Endodermal cell (in vitro differentiated cells): ENCODE measurements at regions not wholly inside any gene's neighbourhood (a gene's known extent, or its start where the extent isn't known, plus 50 kb on each side); places are given as distances from the start of the nearest gene placed in this dataset.

Experiments used
- DNase-seq: peaks from one replicate; pipeline ENCODE4 v3.0.0-alpha.2; 2017
- H3K27ac ChIP-seq: 2 replicates; pipeline ENCODE4 v1.5.1; 2013; ENCODE audit warnings: mild to moderate bottlenecking, low read depth, low read length, moderate library complexity
- H3K27me3 ChIP-seq: 2 replicates; pipeline ENCODE4 v1.6.1; 2013; ENCODE audit warnings: mild to moderate bottlenecking, low read length, moderate library complexity; ENCODE audit not compliant: insufficient read depth, control insufficient read depth, poor library complexity, severe bottlenecking
- H3K36me3 ChIP-seq: 2 replicates; pipeline ENCODE4 v1.7.0; 2013; ENCODE audit warnings: mild to moderate bottlenecking, low read length, moderate library complexity; ENCODE audit not compliant: control insufficient read depth, insufficient read depth
- H3K4me1 ChIP-seq: one replicate; pipeline ENCODE4 v1.7.0; 2013; ENCODE audit warnings: low read length; ENCODE audit not compliant: control insufficient read depth, insufficient read depth
- H3K4me3 ChIP-seq: 2 replicates; pipeline ENCODE4 v1.5.1; 2013; ENCODE audit warnings: mild to moderate bottlenecking, low read length, moderate library complexity
- H3K9ac ChIP-seq: 2 replicates; pipeline ENCODE4 v1.6.1; 2013; ENCODE audit warnings: mild to moderate bottlenecking, low read length, moderate library complexity; ENCODE audit not compliant: poor library complexity, severe bottlenecking; ENCODE audit errors: extremely low read depth
- H3K9me3 ChIP-seq: 2 replicates; pipeline ENCODE4 v1.6.1; 2013; ENCODE audit warnings: mild to moderate bottlenecking, low read length, moderate library complexity; ENCODE audit not compliant: control insufficient read depth
- H3K27ac Mint-ChIP-seq: 2 replicates; pipeline ENCODE4 v1.8.0; 2020; ENCODE audit warnings: mixed read lengths
- H3K27me3 Mint-ChIP-seq: 2 replicates; pipeline ENCODE4 v1.8.0; 2021; ENCODE audit warnings: mild to moderate bottlenecking, mixed read lengths; ENCODE audit not compliant: insufficient read depth
- H3K36me3 Mint-ChIP-seq: 2 replicates; pipeline ENCODE4 v1.8.0; 2020; ENCODE audit warnings: low read depth, mixed read lengths
- H3K4me1 Mint-ChIP-seq: 2 replicates; pipeline ENCODE4 v1.8.0; 2020; ENCODE audit warnings: mixed read lengths
- H3K4me3 Mint-ChIP-seq: 2 replicates; pipeline ENCODE4 v1.8.0; 2020; ENCODE audit warnings: mild to moderate bottlenecking, moderate library complexity, mixed read lengths
- H3K9me3 Mint-ChIP-seq: 2 replicates; pipeline ENCODE4 v1.8.0; 2020; ENCODE audit warnings: mild to moderate bottlenecking, mixed read lengths
- WGBS, 2 experiments: methylation state at CpG; one replicate each; pipeline versions ENCODE4 v1.1.5 to v1.1.7; 2013; ENCODE audit warnings: missing lambda C conversion rate in 2 of 2, mixed read lengths in 1 of 2; ENCODE audit not compliant: insufficient coverage in 1 of 2, insufficient read length in 1 of 2; 5-methylcytosine and 5-hydroxymethylcytosine counted together
- TF ChIP-seq, protein P1 (sequence below): fragments of 200-600 bp; sonication (generic); conservative IDR thresholded peaks from 2 replicates; pipeline ENCODE4 v1.5.0; 2021; ENCODE audit warnings: antibody characterized with exemption, mild to moderate bottlenecking

DNA sequence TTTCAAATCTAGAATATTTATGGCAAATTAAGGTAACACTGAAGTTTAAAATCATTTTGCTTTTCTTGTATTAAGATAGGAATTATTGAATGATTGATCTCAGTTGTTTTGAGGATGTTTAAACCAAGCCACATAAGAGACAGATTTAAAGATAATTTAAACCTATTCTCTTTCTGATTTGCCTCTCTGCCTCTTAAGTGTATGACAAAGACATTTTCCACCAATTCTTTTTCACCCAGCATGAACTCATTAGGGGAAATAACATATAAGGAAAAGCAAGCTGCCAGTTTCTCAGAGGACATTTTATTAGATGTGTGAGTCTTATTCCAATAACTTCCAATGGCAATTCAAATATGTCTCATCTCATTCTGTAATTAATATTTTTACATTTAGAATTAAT, 568.3 kb upstream of the MEF2C start:
- no peak overlapping the region for H3K4me3 Mint-ChIP-seq
- Histone ChIP-seq H3K9ac (no peak overlapping the region), H3K27ac (no peak overlapping the region), H3K9me3 (no peaks in the 10 kb centered on the region), H3K27me3 (peaks cover 28% of the 10 kb centered on the region), H3K4me1 (no peaks in the 10 kb centered on the region), H3K4me3 (no peak overlapping the region), H3K36me3 (no peaks in the 10 kb centered on the region)
- H3K27me3 Mint-ChIP-seq = peaks cover 23% of the 10 kb centered on the region
- no peaks in the 10 kb centered on the region for H3K36me3 Mint-ChIP-seq
- DNase-seq = no peak
- TF ChIP-seq, protein P1, sequence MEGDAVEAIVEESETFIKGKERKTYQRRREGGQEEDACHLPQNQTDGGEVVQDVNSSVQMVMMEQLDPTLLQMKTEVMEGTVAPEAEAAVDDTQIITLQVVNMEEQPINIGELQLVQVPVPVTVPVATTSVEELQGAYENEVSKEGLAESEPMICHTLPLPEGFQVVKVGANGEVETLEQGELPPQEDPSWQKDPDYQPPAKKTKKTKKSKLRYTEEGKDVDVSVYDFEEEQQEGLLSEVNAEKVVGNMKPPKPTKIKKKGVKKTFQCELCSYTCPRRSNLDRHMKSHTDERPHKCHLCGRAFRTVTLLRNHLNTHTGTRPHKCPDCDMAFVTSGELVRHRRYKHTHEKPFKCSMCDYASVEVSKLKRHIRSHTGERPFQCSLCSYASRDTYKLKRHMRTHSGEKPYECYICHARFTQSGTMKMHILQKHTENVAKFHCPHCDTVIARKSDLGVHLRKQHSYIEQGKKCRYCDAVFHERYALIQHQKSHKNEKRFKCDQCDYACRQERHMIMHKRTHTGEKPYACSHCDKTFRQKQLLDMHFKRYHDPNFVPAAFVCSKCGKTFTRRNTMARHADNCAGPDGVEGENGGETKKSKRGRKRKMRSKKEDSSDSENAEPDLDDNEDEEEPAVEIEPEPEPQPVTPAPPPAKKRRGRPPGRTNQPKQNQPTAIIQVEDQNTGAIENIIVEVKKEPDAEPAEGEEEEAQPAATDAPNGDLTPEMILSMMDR = no peak
- peaks cover 36% of the 10 kb centered on the region for H3K4me1 Mint-ChIP-seq
- H3K9me3 Mint-ChIP-seq = no peaks in the 10 kb centered on the region
- H3K27ac Mint-ChIP-seq = no peak overlapping the region

DNA sequence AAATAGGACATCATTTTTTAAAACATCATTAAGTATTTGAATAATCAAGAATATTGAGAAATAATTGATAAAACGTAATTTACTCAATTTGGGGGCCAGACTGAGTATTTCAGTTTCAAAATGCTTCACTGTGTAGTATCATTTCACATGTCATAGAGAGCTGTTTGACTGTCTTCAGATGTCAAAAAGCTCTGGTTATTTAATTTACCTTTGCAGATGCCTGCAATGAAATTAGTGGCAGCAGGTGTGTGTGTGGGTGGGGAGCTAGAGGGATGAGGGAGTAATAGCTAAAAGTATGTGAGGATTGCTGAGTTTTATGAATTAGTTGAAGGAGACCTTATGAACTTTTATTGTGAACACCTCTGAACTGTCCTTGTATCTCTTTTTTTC, 567.2 kb upstream of the MEF2C start:
- Mint-ChIP-seq H3K9me3 (no peaks in the 10 kb centered on the region), H3K4me3 (no peak overlapping the region), H3K36me3 (no peaks in the 10 kb centered on the region), H3K27me3 (peaks cover 15% of the 10 kb centered on the region), H3K4me1 (peaks cover 36% of the 10 kb centered on the region), H3K27ac (no peak overlapping the region)
- H3K4me3 ChIP-seq = no peak overlapping the region
- no peaks in the 10 kb centered on the region for H3K4me1 ChIP-seq
- TF ChIP-seq, protein P1 = no peak
- no peak overlapping the region for H3K9ac ChIP-seq
- no peaks in the 10 kb centered on the region for H3K36me3 ChIP-seq
- peaks cover 17% of the 10 kb centered on the region for H3K27me3 ChIP-seq
- H3K9me3 ChIP-seq = no peaks in the 10 kb centered on the region
- WGBS, 2 experiments = 78 to 96% methylated on average over 1 of the region's 1 CpG
- no peak for DNase-seq
- no peak overlapping the region for H3K27ac ChIP-seq

DNA sequence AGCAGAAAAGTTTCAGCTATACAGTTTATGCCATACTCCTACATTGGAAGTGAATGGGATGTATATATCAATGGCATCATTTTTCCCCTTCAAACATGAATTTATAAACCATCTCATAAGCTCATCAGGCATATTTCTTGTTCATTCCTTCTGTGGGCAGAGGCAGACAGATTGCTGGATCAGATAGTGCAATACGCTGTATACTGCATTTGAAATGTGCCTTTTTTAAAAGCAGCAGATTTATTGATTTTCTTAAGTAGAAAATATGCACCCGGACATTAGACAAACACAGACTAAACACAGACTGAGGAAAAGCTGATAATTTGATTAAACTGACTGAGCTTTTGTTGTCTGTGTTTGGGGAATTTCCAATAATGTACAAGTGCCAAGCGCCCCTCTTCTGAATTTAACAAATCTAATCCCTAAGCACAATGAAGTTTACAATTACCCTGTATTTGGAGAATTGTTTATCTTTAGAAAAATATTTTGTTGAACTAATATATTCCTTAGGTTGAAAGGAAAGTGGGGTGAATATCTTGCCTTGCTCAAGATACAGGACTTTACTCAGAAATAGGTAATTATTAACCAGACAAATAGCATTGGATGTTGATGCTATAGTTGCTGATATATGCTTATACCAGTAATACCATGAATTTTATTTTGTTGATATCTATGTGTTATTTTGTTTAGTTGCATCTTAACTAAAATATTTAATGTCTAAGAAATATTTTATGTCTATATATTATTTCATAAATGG, 566.6 kb upstream of the MEF2C start:
- Histone ChIP-seq H3K4me1 (no peaks in the 10 kb centered on the region), H3K27me3 (peaks cover 13% of the 10 kb centered on the region), H3K36me3 (no peaks in the 10 kb centered on the region), H3K9ac (no peak overlapping the region), H3K27ac (no peak overlapping the region), H3K4me3 (no peak overlapping the region), H3K9me3 (no peaks in the 10 kb centered on the region)
- DNase-seq = no peak
- Mint-ChIP-seq H3K9me3 (no peaks in the 10 kb centered on the region), H3K36me3 (no peaks in the 10 kb centered on the region), H3K27ac (no peak overlapping the region), H3K4me3 (no peak overlapping the region), H3K4me1 (peaks cover 31% of the 10 kb centered on the region), H3K27me3 (peaks cover 10% of the 10 kb centered on the region)
- WGBS, 2 experiments = 89% methylated on average over 2 of the region's 3 CpGs; no CpG with 5 or more reads in 1 of the 2 experiments
- TF ChIP-seq, protein P1 = no peak
